HCT116 (cell line): ENCODE measurements at regions not wholly inside any gene's neighbourhood (a gene's known extent, or its start where the extent isn't known, plus 50 kb on each side); places are given as distances from the start of the nearest gene placed in this dataset.

Experiments used
- ATAC-seq: fragments of 200-7000 bp; cut with Tn5 transposase; 2 replicates; pipeline ENCODE4 v1.9.1; 2020; ENCODE audit warnings: mild to moderate bottlenecking, moderate library complexity
- BruUV-seq: library from RNA; stranded (reverse); fragments of 400-500 nt; replicated peaks from 2 replicates; lab custom pipeline; 2021; lab: Mats Ljungman, UMichigan
- CTCF ChIA-PET: fragments of 300-600 bp; sonication (Branson Sonifier 250); formaldehyde crosslinking; loops from one replicate; lab custom pipeline; 2021; ENCODE audit warnings: antibody characterized with exemption; lab: Charles Lee
- POLR2A ChIA-PET: fragments of 300-600, 350-600 bp; sonication (Branson Sonifier 250); formaldehyde crosslinking; loops from one replicate; lab custom pipeline; 2021; ENCODE audit warnings: antibody characterized with exemption; lab: Charles Lee
- RAD21 ChIA-PET, 2 experiments: fragments of 300-600 bp; sonication (Branson Sonifier 250); formaldehyde crosslinking; loops; one replicate each; lab custom pipeline; 2023; ENCODE audit warnings: low total read pairs in 2 of 2; ENCODE audit not compliant: uncharacterized antibody in 2 of 2, unreplicated experiment in 2 of 2, low non-redundant PET in 1 of 2; lab: Charles Lee
- DNase-seq: peaks from one replicate; pipeline ENCODE4 v3.0.0-alpha.2; 2010; ENCODE audit warnings: low read depth, low spot score
- H2AFZ ChIP-seq: fragments of 200-600 bp; shearing (Covaris generic), sonication (generic); 2 replicates; pipeline ENCODE4 v1.6.1; 2017; ENCODE audit warnings: low read depth, mixed run types, mixed read lengths, antibody characterized with exemption, low read length; ENCODE audit not compliant: poor library complexity, severe bottlenecking
- H3K27ac ChIP-seq: 2 replicates; pipeline ENCODE4 v1.5.1; 2012; ENCODE audit warnings: low read depth, low read length
- H3K27me3 ChIP-seq: fragments of 200-600 bp; sonication (generic); 2 replicates; pipeline ENCODE4 v1.6.1; 2016; ENCODE audit warnings: mixed run types, low read length, mixed read lengths; ENCODE audit not compliant: insufficient read depth
- H3K36me3 ChIP-seq, 2 experiments: fragments of 200-500 bp in 1 of 2; fragments of 200-600 bp in 1 of 2; sonication (Bioruptor generic) in 1 of 2; sonication (generic) in 1 of 2; 2 replicates each; pipeline versions ENCODE4 v1.5.1 to v1.6.1; 2014 to 2016; ENCODE audit warnings: low read length in 2 of 2, inconsistent platforms in 1 of 2, mixed read lengths in 1 of 2, mixed run types in 1 of 2; ENCODE audit not compliant: insufficient read depth in 2 of 2, control insufficient read depth in 1 of 2
- H3K4me1 ChIP-seq, 2 experiments: fragments of 200-600 bp in 1 of 2; sonication (generic) in 1 of 2; 2 replicates each; pipeline versions ENCODE4 v1.5.1 to v1.6.1; 2012 to 2017; ENCODE audit warnings: low read length in 2 of 2, inconsistent platforms in 1 of 2, mild to moderate bottlenecking in 1 of 2, mixed read lengths in 1 of 2, mixed run types in 1 of 2, moderate library complexity in 1 of 2; ENCODE audit not compliant: insufficient read depth in 2 of 2, control insufficient read depth in 1 of 2
- H3K4me2 ChIP-seq: fragments of 200-600 bp; sonication (generic); 2 replicates; pipeline ENCODE4 v1.6.1; 2017; ENCODE audit warnings: mixed run types, low read length, mixed read lengths
- H3K4me3 ChIP-seq, 2 experiments: fragments of 200-600 bp in 1 of 2; sonication (generic) in 1 of 2; replicated peaks in 1 of 2; 2 replicates each; pipeline ENCODE4 v1.5.1; 2011 to 2016; ENCODE audit warnings: low read length in 2 of 2, control low read depth in 1 of 2, low read depth in 1 of 2, mild to moderate bottlenecking in 1 of 2, mixed read lengths in 1 of 2, mixed run types in 1 of 2
- H3K79me2 ChIP-seq: fragments of 200-600 bp; sonication (generic); 2 replicates; pipeline ENCODE4 v1.6.1; 2017; ENCODE audit warnings: mild to moderate bottlenecking, mixed run types, low read length, moderate library complexity, mixed read lengths; ENCODE audit not compliant: insufficient read depth
- H3K9ac ChIP-seq: fragments of 200-600 bp; sonication (generic); 2 replicates; pipeline ENCODE4 v1.6.1; 2016; ENCODE audit warnings: low read length, mixed read lengths
- H3K9me2 ChIP-seq: fragments of 200-600 bp; sonication (generic), shearing (Covaris generic); 2 replicates; pipeline ENCODE4 v1.6.1; 2017; ENCODE audit warnings: mixed run types, mild to moderate bottlenecking, moderate library complexity; ENCODE audit not compliant: insufficient read depth
- H3K9me3 ChIP-seq, 2 experiments: fragments of 200-500 bp in 1 of 2; fragments of 200-600 bp in 1 of 2; sonication (Bioruptor generic) in 1 of 2; sonication (generic) in 1 of 2; 2 replicates each; pipeline ENCODE4 v1.6.1; 2014 to 2017; ENCODE audit warnings: low read length in 2 of 2, mixed read lengths in 2 of 2, inconsistent platforms in 1 of 2, low read depth in 1 of 2, mild to moderate bottlenecking in 1 of 2, mixed run types in 1 of 2, moderate library complexity in 1 of 2; ENCODE audit not compliant: control insufficient read depth in 1 of 2, insufficient read depth in 1 of 2
- H4K20me1 ChIP-seq: fragments of 200-600 bp; sonication (generic), shearing (Covaris generic); 2 replicates; pipeline ENCODE4 v1.6.1; 2017; ENCODE audit warnings: mixed run types, mild to moderate bottlenecking, moderate library complexity; ENCODE audit not compliant: insufficient read depth
- ATF3 ChIP-seq: IDR thresholded peaks from 2 replicates; pipeline ENCODE4 v1.6.1; 2012
- CBX3 ChIP-seq: IDR thresholded peaks from 2 replicates; pipeline ENCODE4 v1.6.1; 2012; ENCODE audit warnings: low read depth
- CEBPB ChIP-seq: IDR thresholded peaks from 2 replicates; pipeline ENCODE4 v1.6.1; 2012; ENCODE audit warnings: low read depth
- CTCF ChIP-seq, 3 experiments: fragments of 200-600 bp in 1 of 3; sonication (generic) in 1 of 3; IDR thresholded peaks in 2 of 3; conservative IDR thresholded peaks in 1 of 3; 2 replicates each; pipeline ENCODE4 v1.5.1; 2012 to 2017; ENCODE audit warnings: low read depth in 2 of 3, low read length in 2 of 3, antibody characterized with exemption in 1 of 3, borderline replicate concordance in 1 of 3, control low read depth in 1 of 3, mild to moderate bottlenecking in 1 of 3, mixed read lengths in 1 of 3, mixed run types in 1 of 3, moderate library complexity in 1 of 3; ENCODE audit not compliant: insufficient read depth in 1 of 3
- EGR1 ChIP-seq: IDR thresholded peaks from 2 replicates; pipeline ENCODE4 v1.6.1; 2012; ENCODE audit warnings: low read depth
- ELF1 ChIP-seq: IDR thresholded peaks from 2 replicates; pipeline ENCODE4 v1.6.1; 2012; ENCODE audit warnings: low read depth, borderline replicate concordance
- EZH2 ChIP-seq: fragments of 200-600 bp; sonication (generic); IDR thresholded peaks from 2 replicates; pipeline ENCODE4 v1.6.1; 2017; ENCODE audit warnings: antibody characterized with exemption, mixed run types
- FOSL1 ChIP-seq: IDR thresholded peaks from 2 replicates; pipeline ENCODE4 v1.6.1; 2012; ENCODE audit warnings: low read depth
- JUND ChIP-seq: IDR thresholded peaks from 2 replicates; pipeline ENCODE4 v1.6.1; 2012
- POLR2A ChIP-seq: IDR thresholded peaks from 2 replicates; pipeline ENCODE4 v1.7.0; 2011; ENCODE audit warnings: borderline replicate concordance; ENCODE audit not compliant: insufficient read depth, insufficient read length; ENCODE audit errors: extremely low read depth
- POLR2AphosphoS5 ChIP-seq: IDR thresholded peaks from 2 replicates; pipeline ENCODE4 v1.6.1; 2011; ENCODE audit warnings: mild to moderate bottlenecking, low read depth, low read length, moderate library complexity
- SIN3A ChIP-seq: IDR thresholded peaks from 2 replicates; pipeline ENCODE4 v1.6.1; 2012; ENCODE audit warnings: low read depth
- SP1 ChIP-seq: IDR thresholded peaks from 2 replicates; pipeline ENCODE4 v1.6.1; 2012; ENCODE audit warnings: low read depth
- SRF ChIP-seq: IDR thresholded peaks from 2 replicates; pipeline ENCODE4 v1.6.1; 2012; ENCODE audit warnings: low read depth
- TCF7L2 ChIP-seq: IDR thresholded peaks from 2 replicates; pipeline ENCODE4 v1.7.0; 2011; ENCODE audit warnings: borderline replicate concordance, inconsistent platforms; ENCODE audit not compliant: insufficient read depth, insufficient read length; ENCODE audit errors: extremely low read depth
- YY1 ChIP-seq: IDR thresholded peaks from 2 replicates; pipeline ENCODE4 v1.6.1; 2011; ENCODE audit warnings: low read length, low read depth, moderate library complexity, mild to moderate bottlenecking; ENCODE audit not compliant: insufficient replicate concordance; ENCODE audit errors: extremely low read depth
- ZFX ChIP-seq: fragments of 450-650 bp; IDR thresholded peaks from 2 replicates; pipeline ENCODE4 v1.6.1; 2017
- ZNF274 ChIP-seq: fragments of 200-500 bp; sonication (Bioruptor generic); IDR thresholded peaks from 2 replicates; pipeline ENCODE4 v1.6.1; 2014; ENCODE audit warnings: mild to moderate bottlenecking, low read depth, low read length, inconsistent platforms
- intact Hi-C: fragments of 100-400 bp; cut with micrococcal nuclease; formaldehyde crosslinking; loops from 2 replicates; pipeline ENCODE4 v1.10.0; 2022
- TF ChIP-seq, protein P1 (sequence below): IDR thresholded peaks from 2 replicates; pipeline ENCODE4 v1.6.1; 2012

DNA sequence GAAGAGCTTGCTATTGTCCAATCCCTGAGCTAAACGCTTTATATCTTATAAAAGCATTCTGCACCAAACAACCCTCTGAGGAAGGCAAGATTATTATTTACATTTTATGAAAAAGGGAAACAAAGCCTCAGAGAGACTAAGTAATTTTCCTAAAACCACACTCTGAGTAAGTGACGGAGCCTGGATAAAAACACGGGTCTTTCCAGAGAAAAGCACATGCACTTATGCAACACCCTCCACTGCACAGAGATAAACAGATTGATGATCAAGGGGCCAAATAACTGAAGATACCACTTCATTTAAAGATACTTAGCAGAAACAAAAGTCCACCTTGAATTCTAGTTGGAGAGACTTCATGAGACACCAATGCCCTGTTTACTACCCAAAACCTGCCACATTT, 214.7 kb upstream of the PDE10A start:
- peaks cover 13% of the 10 kb centered on the region for H3K27me3 ChIP-seq
- no peak overlapping the region for H3K4me2 ChIP-seq
- no peaks in the 10 kb centered on the region for H4K20me1 ChIP-seq
- H3K79me2 ChIP-seq: no peaks in the 10 kb centered on the region
- H3K9ac ChIP-seq: no peak overlapping the region
- no peak for DNase-seq
- ChIA-PET POLR2A (no interaction called here), RAD21 (interaction anchor here in 1 of 2 experiments (0.6 kb wide), 1 partner anchor 984 kb away, joined by 3 read pairs; no protein-coding TSS in a partner anchor), CTCF (no interaction called here)
- no peak for ATAC-seq
- no TSS peak for BruUV-seq
- no peak overlapping the region for H3K4me3 ChIP-seq
- H3K27ac ChIP-seq: no peak overlapping the region
- H3K4me1 ChIP-seq: no peaks in the 10 kb centered on the region
- intact Hi-C loops: no loop called here
- TF ChIP-seq CTCF (IDR thresholded peaks at IDR 0.05 in 2 of 3, conservative IDR thresholded peaks at IDR 0.05 in 1 of 3; ENCODE audit: borderline replicate concordance in 1 of 3, insufficient read depth in 1 of 3, low read depth in 2 of 3, low read length in 2 of 3) (no peak), TCF7L2 (no peak), SP1 (no peak), SIN3A (no peak), EZH2 (no peak), POLR2AphosphoS5 (no peak), ELF1 (no peak), CBX3 (no peak), POLR2A (no peak), SRF (no peak), ZNF274 (no peak), CEBPB (no peak), ATF3 (no peak), EGR1 (no peak), ZFX (no peak), FOSL1 (no peak), YY1 (no peak), JUND (no peak)
- TF ChIP-seq, protein P1, sequence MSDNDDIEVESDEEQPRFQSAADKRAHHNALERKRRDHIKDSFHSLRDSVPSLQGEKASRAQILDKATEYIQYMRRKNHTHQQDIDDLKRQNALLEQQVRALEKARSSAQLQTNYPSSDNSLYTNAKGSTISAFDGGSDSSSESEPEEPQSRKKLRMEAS: no peak
- H3K36me3 ChIP-seq: no peaks in the 10 kb centered on the region
- H3K9me2 ChIP-seq: no peaks in the 10 kb centered on the region
- H3K9me3 ChIP-seq: no peaks in the 10 kb centered on the region
- no peak overlapping the region for H2AFZ ChIP-seq
